ENCODE measurements at regions not wholly inside any gene's neighbourhood (a gene's known extent, or its start where the extent isn't known, plus 50 kb on each side); places are given as distances from the start of the nearest gene placed in this dataset.

DNA sequence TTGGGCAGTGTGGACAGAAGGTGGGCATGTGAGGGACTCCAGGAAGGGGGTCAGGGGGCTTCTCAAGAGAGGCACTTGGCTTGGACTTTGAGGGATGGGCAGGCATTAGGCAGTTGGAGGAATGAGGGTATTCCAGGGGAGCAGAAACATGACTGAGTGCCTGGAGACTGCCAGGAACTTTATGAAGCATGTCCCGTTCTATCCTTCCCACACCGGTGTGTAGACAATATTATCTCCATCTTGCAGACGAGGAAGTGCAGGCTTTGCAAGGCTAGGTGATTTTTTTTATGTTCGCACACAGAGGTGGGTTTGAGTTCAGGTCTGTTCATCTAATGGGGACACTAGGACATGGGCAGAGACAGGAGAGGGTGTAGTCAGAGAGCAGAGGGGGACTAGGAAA is 162.7 kb downstream of the RPS24 start:
- TF ChIP-seq, protein P1, sequence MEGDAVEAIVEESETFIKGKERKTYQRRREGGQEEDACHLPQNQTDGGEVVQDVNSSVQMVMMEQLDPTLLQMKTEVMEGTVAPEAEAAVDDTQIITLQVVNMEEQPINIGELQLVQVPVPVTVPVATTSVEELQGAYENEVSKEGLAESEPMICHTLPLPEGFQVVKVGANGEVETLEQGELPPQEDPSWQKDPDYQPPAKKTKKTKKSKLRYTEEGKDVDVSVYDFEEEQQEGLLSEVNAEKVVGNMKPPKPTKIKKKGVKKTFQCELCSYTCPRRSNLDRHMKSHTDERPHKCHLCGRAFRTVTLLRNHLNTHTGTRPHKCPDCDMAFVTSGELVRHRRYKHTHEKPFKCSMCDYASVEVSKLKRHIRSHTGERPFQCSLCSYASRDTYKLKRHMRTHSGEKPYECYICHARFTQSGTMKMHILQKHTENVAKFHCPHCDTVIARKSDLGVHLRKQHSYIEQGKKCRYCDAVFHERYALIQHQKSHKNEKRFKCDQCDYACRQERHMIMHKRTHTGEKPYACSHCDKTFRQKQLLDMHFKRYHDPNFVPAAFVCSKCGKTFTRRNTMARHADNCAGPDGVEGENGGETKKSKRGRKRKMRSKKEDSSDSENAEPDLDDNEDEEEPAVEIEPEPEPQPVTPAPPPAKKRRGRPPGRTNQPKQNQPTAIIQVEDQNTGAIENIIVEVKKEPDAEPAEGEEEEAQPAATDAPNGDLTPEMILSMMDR (IDR thresholded peaks at IDR 0.05; ENCODE audit: control extremely low read depth, extremely low read depth, low read depth, missing control alignments), result no peak
- ChIA-PET POLR2A (no interaction called here), CTCF (no interaction called here)

DNA sequence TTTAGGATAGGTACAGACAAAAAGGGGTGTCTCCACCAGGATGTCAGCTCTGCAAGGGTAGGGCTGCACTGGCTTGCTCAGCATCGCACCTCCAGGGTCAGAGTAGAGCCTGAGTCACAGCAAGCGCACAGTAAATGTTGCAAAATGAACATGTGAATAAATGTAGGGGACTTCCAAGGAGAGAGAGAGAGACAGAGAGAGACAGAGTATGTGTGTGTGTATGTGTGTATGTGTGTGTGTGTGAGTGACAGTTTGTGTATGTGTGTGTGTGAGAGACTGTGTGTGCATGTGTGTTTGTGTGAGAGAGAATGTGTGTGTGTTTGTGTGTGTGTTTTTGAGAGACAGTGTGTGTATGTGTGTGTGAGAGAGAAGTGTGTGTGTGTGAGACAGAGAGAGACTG is 163.3 kb downstream of the RPS24 start:
- POLR2A ChIA-PET, result no interaction called here
- CTCF ChIA-PET, result no interaction called here
- DNase-seq (ENCODE audit: extremely low spot score), result no peak
- TF ChIP-seq, protein P1 (IDR thresholded peaks at IDR 0.05; ENCODE audit: control extremely low read depth, extremely low read depth, low read depth, missing control alignments), result no peak

More for the DNA sequence above, 162.7 kb downstream of the RPS24 start:
- DNase-seq (ENCODE audit: extremely low spot score), result no peak

DNA sequence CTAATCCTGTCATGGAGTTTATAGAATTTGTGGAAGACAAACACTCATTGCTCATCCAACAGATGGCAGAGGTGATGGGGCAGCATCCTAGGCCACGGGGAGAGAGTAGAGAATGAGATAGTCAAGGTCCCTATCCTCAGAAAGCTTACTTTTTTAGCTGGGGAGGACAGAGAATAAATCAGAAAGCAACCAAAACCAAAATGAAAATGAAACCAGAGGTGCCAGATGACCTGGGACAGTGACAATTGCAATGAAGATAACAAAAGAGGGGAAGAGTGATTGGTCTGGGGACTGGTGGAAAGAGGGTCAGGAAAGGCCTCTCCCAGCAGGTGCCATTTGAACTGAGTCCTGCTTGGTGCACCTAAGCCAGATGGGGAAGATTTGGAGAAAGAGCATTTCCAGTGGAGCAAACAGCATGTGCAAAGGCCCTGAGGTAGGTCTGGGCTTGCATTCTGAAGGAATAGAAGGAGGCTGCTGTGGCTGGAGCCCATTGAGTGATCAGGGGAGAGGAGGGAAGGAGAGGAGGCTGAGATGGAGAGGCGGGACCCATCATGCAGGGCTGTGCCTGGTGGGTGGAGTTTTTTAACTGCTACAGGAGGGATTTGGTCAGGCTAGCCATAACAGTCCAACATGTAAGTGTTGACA is 164.1 kb downstream of the RPS24 start:
- CTCF ChIA-PET, result no interaction called here
- POLR2A ChIA-PET, result no interaction called here
- TF ChIP-seq, protein P1 (IDR thresholded peaks at IDR 0.05; ENCODE audit: control extremely low read depth, extremely low read depth, low read depth, missing control alignments), result no peak
- no peak for DNase-seq (ENCODE audit: extremely low spot score)

GRCh38 chr10:78199005-78199725 is 165.5 kb downstream of the RPS24 start:
- ChIA-PET CTCF (no interaction called here), POLR2A (no interaction called here)
- TF ChIP-seq, protein P1 (IDR thresholded peaks at IDR 0.05; ENCODE audit: control extremely low read depth, extremely low read depth, low read depth, missing control alignments), result no peak
- DNase-seq (ENCODE audit: extremely low spot score), result no peak

- CTCF ChIA-PET, result no interaction called here
- DNase-seq (ENCODE audit: extremely low spot score), result no peak
- POLR2A ChIA-PET, result no interaction called here
- TF ChIP-seq, protein P1 (IDR thresholded peaks at IDR 0.05; ENCODE audit: control extremely low read depth, extremely low read depth, low read depth, missing control alignments), result no peak
These were observed 166.1 kb downstream of the RPS24 start for GRCh38 chr10:78199759-78200158.

- ChIA-PET POLR2A (no interaction called here), CTCF (no interaction called here)
- TF ChIP-seq, protein P1 (IDR thresholded peaks at IDR 0.05; ENCODE audit: control extremely low read depth, extremely low read depth, low read depth, missing control alignments), result no peak
- DNase-seq (ENCODE audit: extremely low spot score), result no peak
These were observed 167.0 kb downstream of the RPS24 start for GRCh38 chr10:78200686-78201085.

Data from GM10248 (cell line).